Loucy (cell line): ENCODE measurements at regions not wholly inside any gene's neighbourhood (a gene's known extent, or its start where the extent isn't known, plus 50 kb on each side); places are given as distances from the start of the nearest gene placed in this dataset.

Experiments
- H2AFZ ChIP-seq: fragments of 200-600 bp; sonication (generic); 2 replicates; pipeline ENCODE4 v1.6.0; 2016; ENCODE audit warnings: antibody characterized with exemption, mild to moderate bottlenecking, low read length, moderate library complexity
- H3F3A ChIP-seq: fragments of 200-600 bp; 2 replicates; pipeline ENCODE4 v1.6.0; 2016; ENCODE audit warnings: antibody characterized with exemption, low read depth, mild to moderate bottlenecking
- H3K27me3 ChIP-seq: fragments of 200-600 bp; sonication (generic); 2 replicates; pipeline ENCODE4 v1.6.1; 2014; ENCODE audit warnings: low read length, mild to moderate bottlenecking; ENCODE audit not compliant: insufficient read depth, poor library complexity, severe bottlenecking
- H3K36me3 ChIP-seq: fragments of 200-600 bp; sonication (generic); 2 replicates; pipeline ENCODE4 v1.6.1; 2016; ENCODE audit warnings: low read length; ENCODE audit not compliant: insufficient read depth
- H3K4me1 ChIP-seq: fragments of 200-600 bp; sonication (generic); 2 replicates; pipeline ENCODE4 v1.5.1; 2014; ENCODE audit warnings: low read length, mild to moderate bottlenecking; ENCODE audit not compliant: insufficient read depth, poor library complexity, severe bottlenecking
- H3K4me2 ChIP-seq: fragments of 200-600 bp; sonication (generic); 2 replicates; pipeline ENCODE4 v1.6.0; 2014; ENCODE audit warnings: antibody characterized with exemption, low read length, low read depth, mild to moderate bottlenecking; ENCODE audit not compliant: poor library complexity, severe bottlenecking
- H3K4me3 ChIP-seq: fragments of 200-600 bp; sonication (generic); 2 replicates; pipeline ENCODE4 v1.5.1; 2014; ENCODE audit warnings: low read length, mild to moderate bottlenecking, mixed read lengths; ENCODE audit not compliant: poor library complexity, severe bottlenecking
- H3K79me2 ChIP-seq: fragments of 200-600 bp; sonication (generic); 2 replicates; pipeline ENCODE4 v1.6.1; 2014; ENCODE audit warnings: low read length; ENCODE audit not compliant: insufficient read depth
- H3K9ac ChIP-seq: fragments of 200-600 bp; sonication (generic); 2 replicates; pipeline ENCODE4 v1.6.0; 2014; ENCODE audit warnings: mild to moderate bottlenecking, low read depth, low read length, moderate library complexity; ENCODE audit not compliant: poor library complexity, severe bottlenecking
- H3K9me2 ChIP-seq: fragments of 200-600 bp; sonication (generic); replicated peaks from 2 replicates; pipeline ENCODE4 v1.6.1; 2016; ENCODE audit warnings: low read depth, low read length, mixed read lengths
- H3K9me3 ChIP-seq: fragments of 200-600 bp; sonication (generic); 2 replicates; pipeline ENCODE4 v1.6.1; 2014; ENCODE audit warnings: mild to moderate bottlenecking, antibody characterized with exemption, low read length, low read depth; ENCODE audit not compliant: insufficient read depth
- H4K20me1 ChIP-seq: fragments of 200-600 bp; sonication (generic); 2 replicates; pipeline ENCODE4 v1.6.0; 2014; ENCODE audit warnings: antibody characterized with exemption, low read length, mild to moderate bottlenecking; ENCODE audit not compliant: insufficient read depth, poor library complexity, severe bottlenecking
- CTCF ChIP-seq: fragments of 200-600 bp; sonication (generic); conservative IDR thresholded peaks from 2 replicates; pipeline ENCODE4 v1.5.1; 2014; ENCODE audit warnings: mild to moderate bottlenecking, antibody characterized with exemption, low read length
- EZH2phosphoT487 ChIP-seq: fragments of 200-600 bp; IDR thresholded peaks from 2 replicates; pipeline ENCODE4 v1.6.1; 2018; ENCODE audit warnings: antibody characterized with exemption, mild to moderate bottlenecking, moderate library complexity, borderline replicate concordance

DNA sequence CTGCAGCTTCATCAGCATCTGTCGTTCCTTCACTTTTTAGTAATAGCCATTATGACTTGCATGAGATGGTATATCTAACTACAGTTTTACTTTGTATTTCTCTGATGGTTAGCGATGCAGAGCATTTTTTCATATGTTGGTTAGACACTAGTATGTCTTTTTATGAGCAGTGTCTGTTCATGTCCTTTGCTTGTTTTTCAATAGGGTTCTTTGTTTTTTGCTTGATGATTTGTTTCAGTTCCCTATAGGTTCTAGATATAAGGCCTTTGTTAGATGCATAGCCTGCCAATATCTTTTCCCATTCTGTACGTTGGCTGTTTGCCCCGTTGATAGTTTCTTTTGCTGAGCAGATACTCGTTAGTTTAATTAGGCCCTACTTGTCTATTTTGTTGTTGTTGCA, 487.2 kb upstream of the BCHE start:
- no peaks in the 10 kb centered on the region for H3K27me3 ChIP-seq
- H4K20me1 ChIP-seq: no peaks in the 10 kb centered on the region
- H3K79me2 ChIP-seq: no peaks in the 10 kb centered on the region
- TF ChIP-seq CTCF: no peak
- TF ChIP-seq EZH2phosphoT487: no peak
- H3K4me2 ChIP-seq: no peak overlapping the region
- no peaks in the 10 kb centered on the region for H3F3A ChIP-seq
- H3K36me3 ChIP-seq: no peaks in the 10 kb centered on the region
- H2AFZ ChIP-seq: no peak overlapping the region
- H3K4me1 ChIP-seq: no peaks in the 10 kb centered on the region
- H3K4me3 ChIP-seq: no peak overlapping the region
- H3K9me3 ChIP-seq: no peaks in the 10 kb centered on the region
- H3K9me2 ChIP-seq: no peaks in the 10 kb centered on the region
- H3K9ac ChIP-seq: no peak overlapping the region

DNA sequence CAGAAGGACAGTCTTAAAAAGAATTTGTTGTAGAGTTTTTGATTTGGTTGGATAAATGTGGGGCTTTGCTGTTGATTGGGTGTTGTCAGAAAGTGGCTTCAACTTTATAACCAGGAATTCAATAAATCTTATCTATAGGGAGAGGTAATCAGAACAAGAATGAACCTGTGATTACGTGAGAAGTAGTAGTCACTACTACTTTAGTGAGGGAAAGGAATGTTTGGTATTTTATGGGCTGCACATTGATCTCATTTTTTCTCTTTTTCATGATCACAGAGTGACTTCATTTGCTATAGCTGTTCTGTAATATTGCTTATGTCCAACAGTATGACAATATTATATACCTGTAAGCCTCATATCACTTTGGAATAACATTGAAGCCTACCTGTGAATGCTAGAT, 485.2 kb upstream of the BCHE start:
- Histone ChIP-seq H3K9me2 (no peaks in the 10 kb centered on the region), H4K20me1 (no peaks in the 10 kb centered on the region), H3K4me1 (no peaks in the 10 kb centered on the region), H3K4me2 (no peak overlapping the region), H3K36me3 (no peaks in the 10 kb centered on the region), H3F3A (no peaks in the 10 kb centered on the region), H3K4me3 (no peak overlapping the region), H2AFZ (no peak overlapping the region), H3K79me2 (no peaks in the 10 kb centered on the region), H3K9ac (no peak overlapping the region), H3K27me3 (no peaks in the 10 kb centered on the region), H3K9me3 (no peaks in the 10 kb centered on the region)
- no peak for TF ChIP-seq EZH2phosphoT487
- TF ChIP-seq CTCF: no peak

GRCh38 chr3:166307756-166308350, 470.6 kb upstream of the BCHE start:
- no peaks in the 10 kb centered on the region for H3K9me2 ChIP-seq
- no peaks in the 10 kb centered on the region for H3K27me3 ChIP-seq
- no peaks in the 10 kb centered on the region for H3K9me3 ChIP-seq
- H3K4me3 ChIP-seq: no peak overlapping the region
- H3K9ac ChIP-seq: no peak overlapping the region
- H2AFZ ChIP-seq: no peak overlapping the region
- no peaks in the 10 kb centered on the region for H3F3A ChIP-seq
- no peak overlapping the region for H3K4me2 ChIP-seq
- no peaks in the 10 kb centered on the region for H3K4me1 ChIP-seq
- no peak for TF ChIP-seq CTCF
- no peak for TF ChIP-seq EZH2phosphoT487
- H3K79me2 ChIP-seq: no peaks in the 10 kb centered on the region
- no peaks in the 10 kb centered on the region for H3K36me3 ChIP-seq
- no peaks in the 10 kb centered on the region for H4K20me1 ChIP-seq
